HG03571 (cell line): ENCODE measurements at regions not wholly inside any gene's neighbourhood (a gene's known extent, or its start where the extent isn't known, plus 50 kb on each side); places are given as distances from the start of the nearest gene placed in this dataset.

Experiments
- ATAC-seq: cut with Tn5 transposase; IDR thresholded peaks from one replicate; pipeline ENCODE4 v1.9.1; 2021; ENCODE audit not compliant: unreplicated experiment

GRCh38 chr11:131297441-131297840 is 73.0 kb upstream of the NTM start:
- no peak for ATAC-seq

DNA sequence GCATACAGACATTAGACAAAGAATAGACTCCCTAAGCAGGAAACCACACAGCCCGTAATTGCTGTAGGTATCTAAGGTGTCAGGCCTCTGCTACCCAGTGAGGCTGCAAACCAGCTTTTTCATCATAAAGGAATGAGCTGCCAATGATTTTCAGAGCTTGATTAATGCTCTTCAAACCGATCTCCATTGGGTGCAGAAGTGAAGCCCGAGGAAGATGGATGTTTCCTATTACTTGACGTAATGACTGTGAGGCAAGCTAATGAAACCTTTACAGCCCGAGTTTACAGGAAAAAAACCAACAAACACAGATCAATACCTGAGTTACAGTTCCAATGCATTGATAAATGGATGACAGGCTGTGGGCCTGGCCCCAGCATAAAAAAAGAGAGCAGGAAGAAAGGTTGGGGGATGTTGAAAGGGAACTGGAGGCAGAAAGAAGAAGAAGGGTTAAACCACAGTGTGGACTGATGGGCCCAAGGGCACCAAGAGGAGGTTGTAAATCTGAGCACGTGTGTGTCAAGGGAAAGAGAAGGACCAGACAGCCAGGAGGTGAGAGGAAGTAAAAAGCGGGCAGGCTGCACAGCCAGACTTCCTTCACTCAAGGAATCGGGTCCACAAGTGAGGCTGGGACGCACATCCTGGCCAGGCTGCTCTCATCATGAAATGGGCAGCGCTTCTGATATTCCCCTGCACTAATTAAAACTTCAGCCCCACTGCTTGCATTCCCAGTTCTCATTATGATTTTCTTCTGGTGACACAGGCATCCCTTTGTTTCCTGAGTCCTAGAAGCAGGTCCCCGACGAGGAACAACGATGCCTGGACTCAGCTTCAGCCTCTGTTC is 70.6 kb upstream of the NTM start:
- ATAC-seq: no peak

DNA sequence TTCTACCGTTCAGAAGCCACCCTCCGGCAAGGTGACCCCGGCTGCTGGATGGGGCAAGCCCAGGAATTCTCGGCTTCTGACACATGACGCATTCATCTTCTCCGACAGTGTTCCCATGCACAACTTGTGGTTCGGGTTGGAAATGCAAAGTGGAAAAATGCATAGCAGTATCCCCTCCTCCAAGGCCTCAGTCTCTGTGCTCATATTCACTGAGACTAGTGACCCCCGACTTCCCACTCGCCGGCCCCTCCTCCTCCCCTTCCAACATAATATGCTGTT is 70.0 kb upstream of the NTM start:
- no peak for ATAC-seq

DNA sequence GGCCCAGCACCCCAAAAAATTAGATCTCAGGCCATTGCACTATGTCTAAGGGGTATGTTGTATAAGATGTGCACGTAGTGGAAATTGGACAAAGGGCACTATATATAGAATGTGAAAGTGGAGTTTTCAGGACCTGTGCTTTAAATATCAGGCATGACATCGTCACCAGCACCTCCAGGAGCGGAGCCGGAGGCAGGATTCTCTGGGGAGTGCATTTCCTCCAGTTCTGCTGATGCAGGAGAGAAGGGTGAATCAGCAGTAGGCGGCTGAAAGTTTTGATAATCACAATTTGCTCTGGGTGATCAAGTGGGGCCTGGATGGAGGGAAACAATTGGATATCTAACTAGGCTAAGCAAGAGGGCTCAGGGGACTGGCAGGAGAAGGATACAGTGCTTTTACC is 69.1 kb upstream of the NTM start:
- ATAC-seq: no peak

DNA sequence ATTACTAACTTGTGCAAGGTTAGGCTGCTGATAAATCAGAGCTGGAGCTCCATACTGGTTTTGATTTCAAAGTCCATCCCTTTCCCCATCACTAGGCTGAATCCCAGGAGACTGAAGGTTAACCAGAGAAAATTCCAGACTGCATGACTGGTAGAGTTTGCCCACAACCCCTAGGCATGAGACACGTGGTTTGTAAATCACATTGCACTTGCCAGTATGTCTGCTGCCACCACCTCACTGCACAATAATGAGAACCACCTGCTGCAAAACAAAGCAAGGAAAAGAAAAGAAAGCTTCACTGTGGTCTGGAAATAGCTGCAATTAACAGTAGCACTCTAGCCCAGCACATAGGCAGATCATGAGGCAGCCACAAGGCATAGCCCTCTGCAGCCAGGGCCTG is 67.6 kb upstream of the NTM start:
- ATAC-seq: no peak

- ATAC-seq: no peak
Measured at GRCh38 chr11:131303611-131304119, 66.8 kb upstream of the NTM start.

- ATAC-seq: no peak
Measured at GRCh38 chr11:131305005-131305404, 65.4 kb upstream of the NTM start.

DNA sequence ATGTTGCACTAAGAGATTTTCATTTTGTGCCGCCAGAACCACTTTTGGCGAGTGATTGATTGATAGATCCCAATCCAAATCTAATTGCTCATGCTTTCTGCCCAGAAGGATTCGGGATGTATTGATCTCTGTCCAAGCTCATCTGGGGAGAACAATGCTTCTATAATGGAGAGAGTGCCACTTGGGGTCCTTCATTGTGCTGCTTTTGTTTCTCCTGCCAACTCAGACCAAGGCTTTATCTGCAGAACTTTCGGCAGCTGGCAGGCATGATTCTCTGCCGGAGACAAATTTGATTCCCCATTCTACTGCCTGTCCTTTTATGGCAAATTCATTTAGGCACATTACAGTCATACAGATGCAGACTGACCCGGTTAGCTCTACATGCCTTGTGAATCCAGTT is 62.9 kb upstream of the NTM start:
- no peak for ATAC-seq

- no peak for ATAC-seq
Measured at GRCh38 chr11:131309776-131310175, 60.6 kb upstream of the NTM start.

- no peak for ATAC-seq
Measured at GRCh38 chr11:131311776-131312514, 58.5 kb upstream of the NTM start.
